ENCODE measurements at regions not wholly inside any gene's neighbourhood (a gene's known extent, or its start where the extent isn't known, plus 50 kb on each side); places are given as distances from the start of the nearest gene placed in this dataset.
"Not testable (repeated sequence)": the region's sequence is repeated elsewhere in the genome, so short reads cannot be mapped to it uniquely, and the experiment has no call there.

GRCh38 chr4:107363125-107363524, 327.0 kb upstream of the DKK2 start:
- no peak overlapping the region for H3K4me2 ChIP-seq (ENCODE audit: low read depth, low read length, poor library complexity, severe bottlenecking)
- H3K4me1 ChIP-seq (ENCODE audit: insufficient read depth, low read length, poor library complexity, severe bottlenecking): no peaks in the 10 kb centered on the region
- no peaks in the 10 kb centered on the region for H3F3A ChIP-seq (ENCODE audit: low read depth)
- H2AFZ ChIP-seq (ENCODE audit: low read length): no peak overlapping the region
- no peaks in the 10 kb centered on the region for H3K36me3 ChIP-seq (ENCODE audit: insufficient read depth, low read length)
- H3K9me3 ChIP-seq (ENCODE audit: insufficient read depth, low read depth, low read length): no peaks in the 10 kb centered on the region
- no peaks in the 10 kb centered on the region for H4K20me1 ChIP-seq (ENCODE audit: insufficient read depth, low read length, poor library complexity, severe bottlenecking)
- no peaks in the 10 kb centered on the region for H3K27me3 ChIP-seq (ENCODE audit: insufficient read depth, low read length, poor library complexity, severe bottlenecking)
- H3K9me2 ChIP-seq (replicated peaks; ENCODE audit: low read depth, low read length): no peaks in the 10 kb centered on the region
- H3K79me2 ChIP-seq (ENCODE audit: insufficient read depth, low read length): no peaks in the 10 kb centered on the region
- no peak overlapping the region for H3K9ac ChIP-seq (ENCODE audit: low read depth, low read length, poor library complexity, severe bottlenecking)
- TF ChIP-seq CTCF (conservative IDR thresholded peaks at IDR 0.05; ENCODE audit: low read length) (no peak), EZH2phosphoT487 (IDR thresholded peaks at IDR 0.05; ENCODE audit: borderline replicate concordance) (no peak)
- H3K4me3 ChIP-seq (ENCODE audit: low read length, poor library complexity, severe bottlenecking): no peak overlapping the region

- Histone ChIP-seq H3K9me2 (replicated peaks; ENCODE audit: low read depth, low read length) (no peaks in the 10 kb centered on the region), H3K9me3 (ENCODE audit: insufficient read depth, low read depth, low read length) (no peaks in the 10 kb centered on the region), H3K9ac (ENCODE audit: low read depth, low read length, poor library complexity, severe bottlenecking) (no peak overlapping the region), H4K20me1 (ENCODE audit: insufficient read depth, low read length, poor library complexity, severe bottlenecking) (no peaks in the 10 kb centered on the region), H3F3A (ENCODE audit: low read depth) (no peaks in the 10 kb centered on the region), H3K4me3 (ENCODE audit: low read length, poor library complexity, severe bottlenecking) (no peak overlapping the region), H3K79me2 (ENCODE audit: insufficient read depth, low read length) (no peaks in the 10 kb centered on the region), H3K27me3 (ENCODE audit: insufficient read depth, low read length, poor library complexity, severe bottlenecking) (no peaks in the 10 kb centered on the region), H3K4me1 (ENCODE audit: insufficient read depth, low read length, poor library complexity, severe bottlenecking) (no peaks in the 10 kb centered on the region), H3K36me3 (ENCODE audit: insufficient read depth, low read length) (no peaks in the 10 kb centered on the region), H3K4me2 (ENCODE audit: low read depth, low read length, poor library complexity, severe bottlenecking) (no peak overlapping the region), H2AFZ (ENCODE audit: low read length) (no peak overlapping the region)
- TF ChIP-seq CTCF (conservative IDR thresholded peaks at IDR 0.05; ENCODE audit: low read length) (no peak), EZH2phosphoT487 (IDR thresholded peaks at IDR 0.05; ENCODE audit: borderline replicate concordance) (no peak)
These were observed 323.1 kb upstream of the DKK2 start for GRCh38 chr4:107359208-107359607.

GRCh38 chr4:107354304-107354703, 318.2 kb upstream of the DKK2 start:
- H3K9ac ChIP-seq (ENCODE audit: low read depth, low read length, poor library complexity, severe bottlenecking); H3F3A ChIP-seq (ENCODE audit: low read depth); H4K20me1 ChIP-seq (ENCODE audit: insufficient read depth, low read length, poor library complexity, severe bottlenecking); H3K4me1 ChIP-seq (ENCODE audit: insufficient read depth, low read length, poor library complexity, severe bottlenecking); H3K36me3 ChIP-seq (ENCODE audit: insufficient read depth, low read length); H2AFZ ChIP-seq (ENCODE audit: low read length); H3K9me2 ChIP-seq (replicated peaks; ENCODE audit: low read depth, low read length); H3K4me2 ChIP-seq (ENCODE audit: low read depth, low read length, poor library complexity, severe bottlenecking); H3K9me3 ChIP-seq (ENCODE audit: insufficient read depth, low read depth, low read length); H3K4me3 ChIP-seq (ENCODE audit: low read length, poor library complexity, severe bottlenecking); H3K79me2 ChIP-seq (ENCODE audit: insufficient read depth, low read length); H3K27me3 ChIP-seq (ENCODE audit: insufficient read depth, low read length, poor library complexity, severe bottlenecking): not testable (repeated sequence)
- peak; percentile 42 for TF ChIP-seq CTCF (conservative IDR thresholded peaks at IDR 0.05; ENCODE audit: low read length)

Measured in Loucy (cell line).